Gastroesophageal sphincter (tissue), 4 donors: ENCODE measurements at regions not wholly inside any gene's neighbourhood (a gene's known extent, or its start where the extent isn't known, plus 50 kb on each side); places are given as distances from the start of the nearest gene placed in this dataset.

Experiments
- ATAC-seq: fragments of 150-250 bp; one replicate; pipeline ENCODE4 v1.9.1; 2016; ENCODE audit warnings: mild to moderate bottlenecking, moderate library complexity
- H3K27ac ChIP-seq, 4 donors: fragments of 200-600 bp; sonication (generic) in 3 of 4; 1 replicate in 3 of 4; 2 replicates in 1 of 4; pipeline ENCODE4 v1.5.1; 2016 to 2019
- H3K27me3 ChIP-seq: fragments of 200-600 bp; sonication (generic); one replicate; pipeline ENCODE4 v1.5.1; 2019
- H3K36me3 ChIP-seq, 2 donors: fragments of 200-600 bp; sonication (generic); one replicate each; pipeline ENCODE4 v1.5.1; 2019; ENCODE audit warnings: control low read depth in 1 of 2
- H3K4me1 ChIP-seq, 3 donors: fragments of 200-600 bp; sonication (generic); 1 replicate in 2 of 3; 2 replicates in 1 of 3; pipeline ENCODE4 v1.5.1; 2016 to 2019; ENCODE audit warnings: control low read depth in 2 of 3
- H3K4me3 ChIP-seq, 2 donors: fragments of 200-600 bp; sonication (generic); one replicate each; pipeline ENCODE4 v1.5.1; 2019; ENCODE audit warnings: mild to moderate bottlenecking in 1 of 2, moderate library complexity in 1 of 2
- H3K9me3 ChIP-seq, 3 donors: fragments of 200-600 bp; sonication (generic); one replicate each; pipeline ENCODE4 v1.5.1; 2017 to 2019; ENCODE audit warnings: control low read depth in 2 of 3
- CTCF ChIP-seq, 4 experiments: fragments of 200-600 bp in 2 of 4; fragments of 450-650 bp in 2 of 4; sonication (generic) in 1 of 4; IDR thresholded peaks; one replicate each; pipeline ENCODE4 v1.5.1; 2017 to 2019; ENCODE audit warnings: antibody characterized with exemption in 4 of 4, mild to moderate bottlenecking in 2 of 4, moderate library complexity in 2 of 4
- EP300 ChIP-seq: sonication (generic); formaldehyde crosslinking; IDR thresholded peaks from one replicate; pipeline ENCODE4 v1.6.1; 2017; ENCODE audit warnings: antibody characterized with exemption, mild to moderate bottlenecking
- POLR2A ChIP-seq, 2 donors: fragments of 450-650 bp; IDR thresholded peaks; one replicate each; pipeline ENCODE4 v1.6.1; 2017; ENCODE audit warnings: antibody characterized with exemption in 2 of 2, mild to moderate bottlenecking in 2 of 2, moderate library complexity in 1 of 2
- POLR2AphosphoS5 ChIP-seq: sonication (generic); formaldehyde crosslinking; IDR thresholded peaks from one replicate; pipeline ENCODE4 v1.6.1; 2017; ENCODE audit warnings: antibody characterized with exemption
- whole genome bisulfite sequencing, 2 donors: methylation state at CpG; one replicate each; pipeline ENCODE4 v1.1.5; 2018; ENCODE audit warnings: low coverage in 1 of 2; 5-methylcytosine and 5-hydroxymethylcytosine counted together

- Histone ChIP-seq H3K27ac (peak overlapping the region in 1 of 4 donors; percentile 0), H3K4me1 (no peaks in the 10 kb centered on the region), H3K27me3 (no peaks in the 10 kb centered on the region), H3K36me3 (no peaks in the 10 kb centered on the region), H3K4me3 (no peak overlapping the region), H3K9me3 (peaks cover 0 to 3% (median 0%) of the 10 kb centered on the region in 3 donors)
- TF ChIP-seq POLR2A (IDR thresholded peaks at IDR 0.05) (no peak), POLR2AphosphoS5 (no peak), CTCF (IDR thresholded peaks at IDR 0.05) (no peak), EP300 (no peak)
- 71 to 83% methylated on average over 6 to 7 of the region's 7 CpGs for WGBS, 2 donors
- no peak for ATAC-seq
Measured at GRCh38 chr6:105628156-105628860, 225.4 kb upstream of the PREP start.

DNA sequence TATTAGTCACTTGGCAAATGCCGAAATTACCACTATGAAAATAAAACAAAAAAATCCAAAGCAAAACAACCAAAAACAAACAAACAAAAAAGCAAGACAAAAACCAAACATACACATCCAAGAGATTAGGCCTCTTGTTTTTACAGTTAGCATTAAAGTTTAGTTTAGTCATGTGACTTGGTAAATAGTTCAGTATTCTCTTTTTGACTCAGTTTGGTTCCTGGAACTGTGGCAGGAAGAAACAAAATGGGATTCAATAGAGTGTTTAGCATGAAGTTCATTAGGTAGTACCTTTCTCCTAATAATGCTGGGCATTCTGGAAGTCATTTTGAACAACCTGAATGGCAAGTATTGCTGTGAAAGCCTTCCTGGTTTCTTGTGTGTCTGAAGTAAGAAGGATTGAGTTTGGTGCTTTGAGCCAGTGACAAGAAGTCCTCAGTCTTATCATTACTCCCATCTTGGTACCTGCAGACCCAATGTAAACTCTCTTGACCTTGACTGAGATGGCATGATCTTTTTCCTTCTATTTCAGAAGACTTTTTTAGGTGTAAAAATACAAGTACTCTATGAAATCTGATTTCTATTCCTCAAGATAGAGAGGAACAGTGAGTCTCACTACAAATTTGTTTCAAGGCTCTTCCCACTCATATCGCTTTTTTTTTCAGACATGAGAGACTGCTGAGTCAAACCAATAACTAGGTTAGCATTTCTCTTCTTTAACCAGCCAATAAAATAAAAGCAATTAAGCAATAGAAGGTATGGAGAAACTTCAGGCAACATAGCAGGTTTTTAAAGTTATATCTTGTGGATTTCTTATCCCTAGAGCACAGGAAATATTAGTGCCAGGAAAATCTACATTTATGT, 223.6 kb upstream of the PREP start:
- ATAC-seq, result no peak
- TF ChIP-seq POLR2A (IDR thresholded peaks at IDR 0.05) (no peak), EP300 (no peak)
- Histone ChIP-seq H3K36me3 (no peaks in the 10 kb centered on the region), H3K4me1 (no peaks in the 10 kb centered on the region), H3K27me3 (no peaks in the 10 kb centered on the region), H3K27ac (no peak overlapping the region), H3K4me3 (no peak overlapping the region), H3K9me3 (no peaks in the 10 kb centered on the region)
- WGBS, 2 donors, result 100% methylated on average over 1 to 2 of the region's 2 CpGs

GRCh38 chr6:105624021-105624420, 221.1 kb upstream of the PREP start:
- 91 to 92% methylated on average over 3 of the region's 3 CpGs for WGBS, 2 donors
- ATAC-seq, result no peak
- Histone ChIP-seq H3K27me3 (no peaks in the 10 kb centered on the region), H3K4me1 (no peaks in the 10 kb centered on the region), H3K4me3 (no peak overlapping the region), H3K9me3 (no peaks in the 10 kb centered on the region), H3K27ac (no peak overlapping the region), H3K36me3 (no peaks in the 10 kb centered on the region)
- no peak for TF ChIP-seq CTCF (IDR thresholded peaks at IDR 0.05)
- TF ChIP-seq POLR2A (IDR thresholded peaks at IDR 0.05), result no peak
- TF ChIP-seq EP300, result no peak
- no peak for TF ChIP-seq POLR2AphosphoS5

DNA sequence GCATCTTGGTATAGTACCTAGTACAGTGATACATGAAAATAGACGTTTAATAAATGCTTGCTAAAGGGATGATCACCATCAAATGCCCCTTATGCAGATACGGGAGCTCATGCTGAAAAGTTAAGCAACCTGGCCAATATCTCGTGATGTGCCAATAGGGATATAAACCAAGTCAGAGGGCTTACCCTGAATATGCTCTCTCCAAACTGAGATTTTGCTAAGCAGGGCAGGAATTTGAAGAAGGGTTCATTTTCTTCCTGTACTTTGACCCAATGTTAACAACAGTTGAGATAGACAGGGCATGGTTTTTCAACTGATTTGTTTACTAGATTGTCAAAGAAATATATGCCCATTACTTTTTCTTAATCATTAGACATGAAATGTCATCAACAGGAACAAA, 219.3 kb upstream of the PREP start:
- no peak for ATAC-seq
- 79 to 82% methylated on average over 2 to 3 of the region's 3 CpGs for WGBS, 2 donors
- TF ChIP-seq EP300 (no peak), POLR2A (IDR thresholded peaks at IDR 0.05) (no peak), POLR2AphosphoS5 (no peak), CTCF (IDR thresholded peaks at IDR 0.05) (no peak)
- no peaks in the 10 kb centered on the region for H3K27me3 ChIP-seq
- no peaks in the 10 kb centered on the region for H3K36me3 ChIP-seq
- H3K27ac ChIP-seq, result no peak overlapping the region
- H3K9me3 ChIP-seq, result no peaks in the 10 kb centered on the region
- no peaks in the 10 kb centered on the region for H3K4me1 ChIP-seq
- no peak overlapping the region for H3K4me3 ChIP-seq

DNA sequence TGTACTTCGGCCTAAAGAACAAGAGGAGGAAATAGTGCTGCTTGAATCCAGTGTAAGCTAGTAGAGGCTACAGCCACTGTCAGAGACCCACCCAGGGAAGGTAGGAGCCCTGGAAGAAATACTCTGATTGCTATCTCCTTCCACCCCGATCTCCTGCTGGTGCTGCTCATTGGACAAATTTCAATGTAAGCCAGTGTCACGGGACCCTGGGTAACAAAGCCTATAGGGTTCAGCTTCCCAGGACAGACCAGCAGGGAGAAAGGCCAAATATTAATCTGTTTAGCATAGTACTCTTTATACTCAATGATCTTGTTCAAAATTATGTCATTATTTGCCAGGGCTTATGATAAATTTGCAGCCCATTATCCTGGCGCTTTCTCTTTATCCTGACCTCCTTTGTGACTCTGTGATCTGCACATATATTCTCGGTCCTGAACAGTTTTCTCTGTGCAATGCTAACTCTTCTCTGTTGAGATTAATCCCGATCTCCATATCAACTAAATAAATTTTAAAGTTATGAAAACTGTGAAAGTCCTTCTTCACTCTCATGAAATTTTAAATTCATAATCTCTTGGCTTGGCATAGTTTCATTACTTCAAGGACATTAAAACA, 218.8 kb upstream of the PREP start:
- ATAC-seq, result no peak
- no peaks in the 10 kb centered on the region for H3K36me3 ChIP-seq
- no peaks in the 10 kb centered on the region for H3K9me3 ChIP-seq
- H3K4me1 ChIP-seq, result no peaks in the 10 kb centered on the region
- H3K27me3 ChIP-seq, result no peaks in the 10 kb centered on the region
- no peak overlapping the region for H3K4me3 ChIP-seq
- WGBS, 2 donors, result 79 to 93% methylated on average over 4 to 6 of the region's 6 CpGs
- no peak for TF ChIP-seq EP300
- TF ChIP-seq POLR2A (IDR thresholded peaks at IDR 0.05), result no peak
- TF ChIP-seq POLR2AphosphoS5, result no peak
- no peak for TF ChIP-seq CTCF (IDR thresholded peaks at IDR 0.05)
- no peak overlapping the region for H3K27ac ChIP-seq
